ENCODE measurements at regions not wholly inside any gene's neighbourhood (a gene's known extent, or its start where the extent isn't known, plus 50 kb on each side); places are given as distances from the start of the nearest gene placed in this dataset.

GRCh38 chr10:3861795-3862194 is 76.8 kb upstream of the KLF6 start:
- Histone ChIP-seq H3K36me3 (ENCODE audit: control insufficient read depth in 2 of 2, extremely low read depth in 1 of 2, insufficient read depth in 2 of 2, low read length in 2 of 2) (no peaks in the 10 kb centered on the region), H3K4me3 (ENCODE audit: control insufficient read depth in 2 of 3, extremely low read depth in 1 of 3, insufficient read depth in 2 of 3, low read depth in 1 of 3, low read length in 3 of 3) (no peak overlapping the region), H4K20me1 (ENCODE audit: control insufficient read depth, extremely low read depth, insufficient read depth, low read length) (no peaks in the 10 kb centered on the region), H3K27ac (ENCODE audit: control insufficient read depth, insufficient read depth, low read length) (no peak overlapping the region), H3K27me3 (ENCODE audit: control insufficient read depth, extremely low read depth, insufficient read depth, low read length) (no peaks in the 10 kb centered on the region), H3K4me2 (ENCODE audit: control insufficient read depth, extremely low read depth, insufficient read depth, low read depth, low read length) (no peak overlapping the region), H2AFZ (ENCODE audit: control insufficient read depth, low read length) (no peak overlapping the region), H3K9me1 (ENCODE audit: control insufficient read depth, extremely low read depth, insufficient read depth, low read length) (no peaks in the 10 kb centered on the region), H3K9ac (ENCODE audit: control insufficient read depth, extremely low read depth, insufficient read depth, low read length) (no peak overlapping the region), H3K79me2 (ENCODE audit: control insufficient read depth, insufficient read depth, low read length) (no peaks in the 10 kb centered on the region), H3K9me3 (ENCODE audit: control insufficient read depth, low read depth, low read length) (no peaks in the 10 kb centered on the region), H3K4me1 (ENCODE audit: control insufficient read depth, extremely low read depth, insufficient read depth, low read length) (peaks cover 8% of the 10 kb centered on the region)
- dilution Hi-C loops (cut with MboI; ENCODE audit: extremely low pct_ligation_motif_present, low sequenced_read_pairs): no loop called here
- DNase-seq (ENCODE audit: low read depth, low spot score) (no peak), FAIRE-seq (no peak)
- TF ChIP-seq, protein P1, sequence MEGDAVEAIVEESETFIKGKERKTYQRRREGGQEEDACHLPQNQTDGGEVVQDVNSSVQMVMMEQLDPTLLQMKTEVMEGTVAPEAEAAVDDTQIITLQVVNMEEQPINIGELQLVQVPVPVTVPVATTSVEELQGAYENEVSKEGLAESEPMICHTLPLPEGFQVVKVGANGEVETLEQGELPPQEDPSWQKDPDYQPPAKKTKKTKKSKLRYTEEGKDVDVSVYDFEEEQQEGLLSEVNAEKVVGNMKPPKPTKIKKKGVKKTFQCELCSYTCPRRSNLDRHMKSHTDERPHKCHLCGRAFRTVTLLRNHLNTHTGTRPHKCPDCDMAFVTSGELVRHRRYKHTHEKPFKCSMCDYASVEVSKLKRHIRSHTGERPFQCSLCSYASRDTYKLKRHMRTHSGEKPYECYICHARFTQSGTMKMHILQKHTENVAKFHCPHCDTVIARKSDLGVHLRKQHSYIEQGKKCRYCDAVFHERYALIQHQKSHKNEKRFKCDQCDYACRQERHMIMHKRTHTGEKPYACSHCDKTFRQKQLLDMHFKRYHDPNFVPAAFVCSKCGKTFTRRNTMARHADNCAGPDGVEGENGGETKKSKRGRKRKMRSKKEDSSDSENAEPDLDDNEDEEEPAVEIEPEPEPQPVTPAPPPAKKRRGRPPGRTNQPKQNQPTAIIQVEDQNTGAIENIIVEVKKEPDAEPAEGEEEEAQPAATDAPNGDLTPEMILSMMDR (optimal IDR thresholded peaks at IDR 0.05 in 1 of 3, IDR thresholded peaks at IDR 0.05 in 1 of 3, conservative IDR thresholded peaks at IDR 0.05 in 1 of 3; ENCODE audit: extremely low read depth in 1 of 3, insufficient read depth in 2 of 3, low read length in 3 of 3): no peak
- no peak for TF ChIP-seq EZH2 (IDR thresholded peaks at IDR 0.05; ENCODE audit: low read length)

GRCh38 chr10:3858051-3858845 is 73.2 kb upstream of the KLF6 start:
- H3K27me3 ChIP-seq (ENCODE audit: control insufficient read depth, extremely low read depth, insufficient read depth, low read length): no peaks in the 10 kb centered on the region
- no peaks in the 10 kb centered on the region for H3K9me3 ChIP-seq (ENCODE audit: control insufficient read depth, low read depth, low read length)
- no peak overlapping the region for H2AFZ ChIP-seq (ENCODE audit: control insufficient read depth, low read length)
- no peak for DNase-seq (ENCODE audit: low read depth, low spot score)
- H3K4me3 ChIP-seq (ENCODE audit: control insufficient read depth in 2 of 3, extremely low read depth in 1 of 3, insufficient read depth in 2 of 3, low read depth in 1 of 3, low read length in 3 of 3): no peak overlapping the region
- H3K9me1 ChIP-seq (ENCODE audit: control insufficient read depth, extremely low read depth, insufficient read depth, low read length): no peaks in the 10 kb centered on the region
- no peaks in the 10 kb centered on the region for H3K79me2 ChIP-seq (ENCODE audit: control insufficient read depth, insufficient read depth, low read length)
- H3K36me3 ChIP-seq (ENCODE audit: control insufficient read depth in 2 of 2, extremely low read depth in 1 of 2, insufficient read depth in 2 of 2, low read length in 2 of 2): no peaks in the 10 kb centered on the region
- no peak overlapping the region for H3K27ac ChIP-seq (ENCODE audit: control insufficient read depth, insufficient read depth, low read length)
- no peak for FAIRE-seq
- no peak overlapping the region for H3K9ac ChIP-seq (ENCODE audit: control insufficient read depth, extremely low read depth, insufficient read depth, low read length)
- no peak overlapping the region for H3K4me2 ChIP-seq (ENCODE audit: control insufficient read depth, extremely low read depth, insufficient read depth, low read depth, low read length)
- no peaks in the 10 kb centered on the region for H4K20me1 ChIP-seq (ENCODE audit: control insufficient read depth, extremely low read depth, insufficient read depth, low read length)
- TF ChIP-seq, protein P1 (optimal IDR thresholded peaks at IDR 0.05 in 1 of 3, IDR thresholded peaks at IDR 0.05 in 1 of 3, conservative IDR thresholded peaks at IDR 0.05 in 1 of 3; ENCODE audit: extremely low read depth in 1 of 3, insufficient read depth in 2 of 3, low read length in 3 of 3): no peak
- TF ChIP-seq EZH2 (IDR thresholded peaks at IDR 0.05; ENCODE audit: low read length): no peak
- dilution Hi-C loops (cut with MboI; ENCODE audit: extremely low pct_ligation_motif_present, low sequenced_read_pairs): no loop called here
- peaks cover 12% of the 10 kb centered on the region for H3K4me1 ChIP-seq (ENCODE audit: control insufficient read depth, extremely low read depth, insufficient read depth, low read length)

Data from keratinocyte (primary cell).